T-helper 1 cell treated with Interleukin-12 subunit alpha and Interleukin-12 subunit beta and Interleukin-4 antibody, amounts not matched to agents 30 μg/mL and 1 μg/mL, for 36 hours (primary cell): ENCODE measurements at regions not wholly inside any gene's neighbourhood (a gene's known extent, or its start where the extent isn't known, plus 50 kb on each side); places are given as distances from the start of the nearest gene placed in this dataset.

Experiments
- H3K27ac Mint-ChIP-seq: one replicate; pipeline ENCODE4 v1.8.0; 2021; ENCODE audit warnings: mild to moderate bottlenecking, mixed read lengths
- H3K27me3 Mint-ChIP-seq: one replicate; pipeline ENCODE4 v1.8.0; 2021; ENCODE audit warnings: low read depth, mixed read lengths
- H3K36me3 Mint-ChIP-seq: one replicate; pipeline ENCODE4 v1.8.0; 2021; ENCODE audit warnings: low read depth, mixed read lengths
- H3K4me1 Mint-ChIP-seq: one replicate; pipeline ENCODE4 v1.8.0; 2021; ENCODE audit warnings: low read depth, mixed read lengths
- H3K4me3 Mint-ChIP-seq: one replicate; pipeline ENCODE4 v1.8.0; 2021; ENCODE audit warnings: mild to moderate bottlenecking, moderate library complexity, mixed read lengths
- H3K9me3 Mint-ChIP-seq: one replicate; pipeline ENCODE4 v1.8.0; 2021; ENCODE audit warnings: mixed read lengths

DNA sequence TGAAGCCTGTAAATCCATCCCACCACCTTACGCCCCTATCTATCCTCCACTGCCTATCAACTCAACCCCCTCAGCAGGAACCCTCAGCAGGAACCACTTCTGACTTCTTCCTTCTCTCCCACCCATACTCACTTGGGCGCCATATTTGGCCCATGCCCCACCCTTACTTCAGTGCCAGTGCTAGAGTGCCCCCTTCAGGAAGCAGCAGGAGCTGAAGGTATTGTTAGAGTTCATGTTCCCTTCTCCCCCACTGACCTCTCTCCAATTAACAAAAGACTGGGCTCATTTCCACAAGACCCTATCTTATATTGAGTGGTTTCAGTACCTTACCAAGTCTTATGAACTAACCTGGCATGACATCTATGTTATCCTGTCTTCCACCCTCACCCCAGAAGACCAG, 363.1 kb upstream of the SLIT2 start:
- no peaks in the 10 kb centered on the region for H3K27me3 Mint-ChIP-seq
- no peaks in the 10 kb centered on the region for H3K4me1 Mint-ChIP-seq
- peaks cover 16% of the 10 kb centered on the region for H3K9me3 Mint-ChIP-seq
- no peak overlapping the region for H3K27ac Mint-ChIP-seq
- H3K4me3 Mint-ChIP-seq: no peak overlapping the region
- no peaks in the 10 kb centered on the region for H3K36me3 Mint-ChIP-seq

DNA sequence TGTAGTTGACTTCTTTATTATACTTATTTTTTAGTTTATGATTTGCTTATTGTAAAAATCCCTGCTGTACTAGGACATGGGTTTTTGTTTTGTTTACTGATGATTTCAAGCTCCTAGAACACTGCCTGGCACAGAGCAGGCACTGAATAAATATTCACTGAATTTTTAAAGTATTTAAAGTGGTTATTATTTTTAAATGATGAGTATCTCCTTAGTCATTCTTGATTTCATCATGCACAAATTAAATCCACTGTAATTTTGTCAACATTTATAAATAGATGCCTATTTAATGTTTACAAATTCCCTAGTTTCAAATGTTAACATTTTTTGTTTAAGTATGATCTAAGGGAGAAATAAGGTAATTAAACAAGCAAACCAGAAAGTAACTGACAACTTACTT, 367.9 kb upstream of the SLIT2 start:
- peaks cover 18% of the 10 kb centered on the region for H3K9me3 Mint-ChIP-seq
- no peak overlapping the region for H3K27ac Mint-ChIP-seq
- H3K4me3 Mint-ChIP-seq: no peak overlapping the region
- no peaks in the 10 kb centered on the region for H3K27me3 Mint-ChIP-seq
- no peaks in the 10 kb centered on the region for H3K4me1 Mint-ChIP-seq
- no peaks in the 10 kb centered on the region for H3K36me3 Mint-ChIP-seq

DNA sequence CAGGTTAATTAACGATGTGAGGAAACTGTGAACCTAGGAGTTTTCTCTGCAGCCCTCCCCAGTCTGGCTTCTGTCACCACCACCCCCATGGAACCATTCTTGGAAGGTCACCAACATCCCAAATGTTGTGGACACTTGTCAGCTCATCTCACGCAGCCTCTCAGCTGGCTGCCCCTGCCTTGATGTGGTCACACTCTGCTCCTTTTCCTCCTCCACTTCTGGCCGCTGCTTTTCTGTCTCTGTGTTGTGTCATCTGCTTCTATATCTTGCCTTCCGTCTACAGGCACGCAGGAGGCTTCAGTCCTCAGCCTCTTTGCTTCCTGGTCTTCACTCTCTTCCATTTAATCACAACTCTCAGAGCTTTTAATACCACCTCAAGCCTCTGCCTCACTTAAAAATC, 371.5 kb upstream of the SLIT2 start:
- H3K27ac Mint-ChIP-seq: no peak overlapping the region
- no peaks in the 10 kb centered on the region for H3K27me3 Mint-ChIP-seq

DNA sequence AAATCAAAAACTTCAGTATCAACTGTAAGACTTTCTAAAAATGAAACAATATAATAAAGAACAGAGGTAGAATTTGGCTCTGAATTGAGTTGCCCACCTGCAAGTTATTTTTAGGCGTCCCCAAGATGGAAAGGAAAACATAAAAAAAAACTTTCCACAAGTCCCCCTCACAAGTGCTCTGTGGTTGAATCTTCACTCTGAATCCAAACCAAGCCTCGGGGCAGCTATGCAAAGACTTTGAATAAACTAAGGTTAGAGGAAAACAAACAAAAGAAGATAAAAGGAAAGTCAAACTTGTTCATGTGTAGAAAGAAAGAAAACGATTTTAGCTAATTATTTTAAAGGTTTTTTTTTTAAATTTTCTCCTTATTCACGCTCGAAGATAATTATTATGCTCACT, 372.4 kb upstream of the SLIT2 start:
- Mint-ChIP-seq H3K4me1 (no peaks in the 10 kb centered on the region), H3K27ac (no peak overlapping the region), H3K9me3 (peaks cover 22% of the 10 kb centered on the region), H3K27me3 (no peaks in the 10 kb centered on the region), H3K4me3 (no peak overlapping the region), H3K36me3 (no peaks in the 10 kb centered on the region)

More for the DNA sequence above, 371.5 kb upstream of the SLIT2 start:
- no peaks in the 10 kb centered on the region for H3K4me1 Mint-ChIP-seq
- peaks cover 22% of the 10 kb centered on the region for H3K9me3 Mint-ChIP-seq
- H3K36me3 Mint-ChIP-seq: no peaks in the 10 kb centered on the region
- no peak overlapping the region for H3K4me3 Mint-ChIP-seq

DNA sequence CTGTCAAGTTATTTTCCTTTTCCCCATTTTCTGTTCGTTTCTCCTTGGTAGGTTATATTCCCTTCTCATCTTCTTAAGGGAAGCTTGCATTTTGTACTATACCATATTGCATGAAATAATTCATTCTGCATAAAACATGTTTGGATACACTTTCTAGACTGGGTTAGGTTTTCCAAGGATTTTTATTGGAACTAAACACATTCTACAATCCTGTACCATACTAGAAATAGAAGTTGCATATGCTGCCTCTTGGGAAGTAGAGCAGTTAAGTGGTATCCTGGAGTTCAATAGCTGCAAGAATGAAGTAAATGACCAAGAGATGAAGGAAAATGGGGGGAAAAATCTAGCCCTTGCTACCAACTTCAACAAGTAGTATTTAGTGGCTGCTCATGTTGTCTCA, 393.7 kb upstream of the SLIT2 start:
- no peaks in the 10 kb centered on the region for H3K36me3 Mint-ChIP-seq
- H3K27me3 Mint-ChIP-seq: no peaks in the 10 kb centered on the region
- no peak overlapping the region for H3K4me3 Mint-ChIP-seq
- H3K4me1 Mint-ChIP-seq: no peaks in the 10 kb centered on the region
- H3K9me3 Mint-ChIP-seq: peaks cover 34% of the 10 kb centered on the region
- no peak overlapping the region for H3K27ac Mint-ChIP-seq

DNA sequence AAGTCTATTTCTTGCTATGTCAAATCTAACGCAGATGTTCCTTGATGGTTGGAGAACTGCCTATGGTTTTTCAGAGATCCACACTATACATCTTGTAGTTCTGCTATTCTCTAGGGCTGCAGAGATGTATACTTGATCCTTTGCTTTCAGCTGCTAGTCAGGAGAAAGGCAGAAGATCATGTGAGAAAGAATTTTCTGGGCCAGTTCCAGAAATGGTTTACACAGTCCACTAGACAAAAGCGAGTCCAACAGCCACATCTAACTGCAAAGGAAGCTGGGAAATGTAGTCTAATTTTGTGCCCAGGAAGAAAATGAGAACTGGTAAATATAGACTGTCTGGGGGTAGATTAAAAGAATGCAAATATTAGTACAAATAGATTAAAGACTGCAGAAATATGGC, 394.3 kb upstream of the SLIT2 start:
- Mint-ChIP-seq H3K4me1 (no peaks in the 10 kb centered on the region), H3K9me3 (peaks cover 35% of the 10 kb centered on the region), H3K27me3 (no peaks in the 10 kb centered on the region), H3K27ac (no peak overlapping the region), H3K36me3 (no peaks in the 10 kb centered on the region), H3K4me3 (no peak overlapping the region)

DNA sequence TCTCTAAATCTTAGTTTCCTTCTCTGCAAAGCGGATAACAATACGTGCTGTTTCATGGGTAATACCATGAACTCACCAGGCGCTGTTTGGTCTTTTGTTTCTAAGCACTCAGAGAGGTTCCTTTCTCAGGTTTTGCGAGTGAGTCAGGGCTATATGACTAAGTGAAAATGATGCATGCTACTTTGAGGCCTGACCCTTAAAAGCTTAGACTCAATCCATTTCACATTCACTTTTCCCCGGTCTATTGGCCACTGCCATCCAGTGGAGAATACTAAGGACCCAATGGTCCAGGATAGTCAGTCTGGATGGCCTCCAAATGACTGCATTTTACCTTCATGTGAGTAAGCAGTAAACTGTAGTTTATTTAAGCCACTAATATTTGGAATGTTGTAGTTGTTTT, 400.8 kb upstream of the SLIT2 start:
- Mint-ChIP-seq H3K4me3 (no peak overlapping the region), H3K4me1 (no peaks in the 10 kb centered on the region), H3K36me3 (no peaks in the 10 kb centered on the region), H3K27me3 (no peaks in the 10 kb centered on the region), H3K27ac (no peak overlapping the region), H3K9me3 (peaks cover 24% of the 10 kb centered on the region)

DNA sequence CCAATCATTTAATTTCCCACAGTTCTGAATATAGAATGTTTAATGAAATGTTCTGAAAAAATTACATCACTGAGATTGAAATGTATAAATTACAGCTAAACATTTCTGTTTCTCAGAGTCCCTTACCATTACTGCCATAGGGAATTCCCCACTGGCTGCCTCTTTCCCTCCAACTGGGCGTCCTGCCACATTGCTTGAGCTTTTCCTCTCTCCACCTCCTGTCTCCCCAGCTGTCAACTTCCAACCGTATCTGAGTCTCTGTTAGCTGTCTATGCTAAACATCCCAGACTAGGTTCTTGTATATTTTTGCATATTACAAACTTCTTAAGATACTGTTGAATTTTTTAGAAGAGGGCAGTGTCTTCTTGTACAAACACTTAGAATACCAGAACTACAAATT, 407.3 kb upstream of the SLIT2 start:
- Mint-ChIP-seq H3K27me3 (no peaks in the 10 kb centered on the region), H3K4me1 (no peaks in the 10 kb centered on the region), H3K36me3 (no peaks in the 10 kb centered on the region), H3K4me3 (no peak overlapping the region), H3K27ac (no peak overlapping the region), H3K9me3 (peaks cover 13% of the 10 kb centered on the region)

DNA sequence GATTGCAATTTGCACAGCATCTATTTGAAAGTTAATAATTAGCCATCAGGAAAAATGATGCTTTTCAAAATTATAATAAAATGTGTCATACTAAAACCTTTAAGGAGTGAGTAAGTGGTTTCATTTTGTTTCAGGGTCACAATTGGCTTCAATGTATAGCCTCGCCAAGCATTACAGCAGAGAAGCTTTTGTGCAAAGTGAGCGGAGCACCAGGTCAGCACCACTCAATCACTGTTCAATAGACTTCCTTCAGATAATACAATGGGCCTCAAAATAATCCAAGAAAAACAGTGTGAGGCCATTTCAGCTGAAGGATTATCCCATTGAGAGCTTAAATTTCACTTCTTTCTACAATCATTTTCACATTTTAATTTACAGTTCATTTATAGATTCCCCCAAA, 409.2 kb upstream of the SLIT2 start:
- Mint-ChIP-seq H3K27me3 (no peaks in the 10 kb centered on the region), H3K4me3 (no peak overlapping the region), H3K9me3 (peaks cover 13% of the 10 kb centered on the region), H3K4me1 (no peaks in the 10 kb centered on the region), H3K36me3 (no peaks in the 10 kb centered on the region), H3K27ac (no peak overlapping the region)

DNA sequence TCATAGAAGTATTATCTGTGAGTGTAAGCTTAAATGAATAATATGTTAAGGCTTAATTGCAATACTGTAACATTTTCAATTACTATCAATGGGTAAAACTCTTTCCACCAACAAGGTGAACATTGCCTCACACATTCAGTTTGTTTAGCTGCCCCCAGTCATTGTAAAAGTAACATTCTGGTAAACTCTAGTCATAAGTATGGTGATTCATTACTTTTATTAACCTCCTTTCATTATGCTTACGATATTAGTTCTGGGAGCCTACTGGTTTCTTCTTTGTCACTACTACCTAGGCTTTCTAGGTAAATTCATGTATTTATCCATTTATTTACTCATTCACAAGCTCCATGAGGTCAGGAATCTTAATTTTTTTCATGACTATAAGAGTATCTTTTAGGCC, 412.8 kb upstream of the SLIT2 start:
- H3K27me3 Mint-ChIP-seq: no peaks in the 10 kb centered on the region
- no peaks in the 10 kb centered on the region for H3K36me3 Mint-ChIP-seq
- no peaks in the 10 kb centered on the region for H3K4me1 Mint-ChIP-seq
- H3K27ac Mint-ChIP-seq: no peak overlapping the region
- H3K9me3 Mint-ChIP-seq: peaks cover 14% of the 10 kb centered on the region
- no peak overlapping the region for H3K4me3 Mint-ChIP-seq

DNA sequence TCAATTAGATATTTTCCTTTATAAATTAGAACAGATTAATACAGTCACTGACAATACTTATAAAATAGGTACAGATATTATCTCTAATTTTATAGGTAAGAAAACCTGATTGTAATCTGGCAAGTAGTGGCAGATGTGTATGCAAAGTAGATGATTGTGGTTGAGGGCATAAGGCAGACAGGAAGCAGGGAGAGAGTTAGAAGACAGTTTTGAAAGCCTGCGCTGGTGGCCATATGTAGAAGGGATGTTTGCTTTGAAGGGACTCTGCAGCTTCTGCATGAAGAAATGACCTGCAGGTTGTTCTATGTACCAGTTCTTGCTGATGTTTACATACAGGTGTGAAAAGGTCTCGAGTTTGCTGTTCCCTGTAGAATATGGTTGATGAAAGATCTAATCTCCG, 416.3 kb upstream of the SLIT2 start:
- peaks cover 8% of the 10 kb centered on the region for H3K9me3 Mint-ChIP-seq
- H3K27ac Mint-ChIP-seq: no peak overlapping the region
- no peaks in the 10 kb centered on the region for H3K4me1 Mint-ChIP-seq
- H3K36me3 Mint-ChIP-seq: no peaks in the 10 kb centered on the region
- no peak overlapping the region for H3K4me3 Mint-ChIP-seq
- H3K27me3 Mint-ChIP-seq: no peaks in the 10 kb centered on the region

DNA sequence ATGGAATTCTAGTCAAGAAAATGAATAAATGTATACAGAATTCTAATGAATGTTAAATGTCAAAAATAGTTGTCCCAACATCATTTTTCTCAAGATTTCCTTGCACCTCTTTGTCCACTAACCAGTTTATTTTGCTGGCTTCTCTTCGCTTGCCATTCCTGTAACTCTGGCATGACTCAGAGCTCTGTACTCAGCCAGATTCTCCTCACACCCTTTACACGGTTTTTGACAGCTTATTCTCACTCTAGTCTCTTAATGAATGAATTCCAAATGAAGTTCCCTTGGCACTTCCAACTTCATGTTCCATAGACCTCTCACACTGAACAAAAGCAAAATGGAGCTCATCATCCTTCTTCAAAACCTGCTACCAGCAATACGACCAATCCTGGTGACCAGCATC, 419.3 kb upstream of the SLIT2 start:
- H3K4me1 Mint-ChIP-seq: no peaks in the 10 kb centered on the region
- H3K36me3 Mint-ChIP-seq: no peaks in the 10 kb centered on the region
- H3K4me3 Mint-ChIP-seq: no peak overlapping the region
- H3K27ac Mint-ChIP-seq: no peak overlapping the region
- H3K9me3 Mint-ChIP-seq: peaks cover 3% of the 10 kb centered on the region
- no peaks in the 10 kb centered on the region for H3K27me3 Mint-ChIP-seq

DNA sequence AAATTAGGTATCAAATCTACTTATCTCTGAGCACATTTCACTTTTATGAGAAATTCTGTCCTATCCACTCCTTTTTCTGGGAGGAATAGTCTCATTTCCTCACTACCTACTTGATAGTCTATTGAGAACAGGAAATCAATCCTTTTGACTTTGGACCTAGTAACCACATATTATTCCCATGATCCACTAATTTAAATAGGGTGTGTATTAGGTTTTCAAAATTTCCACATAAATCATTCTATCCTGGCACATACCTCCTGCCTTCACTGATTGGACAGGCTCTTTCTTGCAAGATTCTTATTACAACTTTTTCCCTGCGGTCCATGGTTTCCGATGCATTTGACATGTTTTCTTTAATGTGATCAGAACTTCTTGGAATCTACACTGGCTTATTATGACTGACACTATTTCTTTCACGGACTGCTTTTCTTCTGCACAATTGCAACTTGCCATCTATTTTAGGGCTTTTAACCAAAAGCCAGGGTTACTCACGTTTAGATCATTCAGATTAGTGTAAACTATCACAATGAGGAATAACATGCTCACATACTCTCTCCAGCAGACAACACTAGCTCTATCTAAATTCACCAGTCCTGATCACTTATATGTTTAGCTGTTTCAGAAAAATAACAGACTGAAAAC, 419.9 kb upstream of the SLIT2 start:
- no peaks in the 10 kb centered on the region for H3K36me3 Mint-ChIP-seq
- no peak overlapping the region for H3K27ac Mint-ChIP-seq

DNA sequence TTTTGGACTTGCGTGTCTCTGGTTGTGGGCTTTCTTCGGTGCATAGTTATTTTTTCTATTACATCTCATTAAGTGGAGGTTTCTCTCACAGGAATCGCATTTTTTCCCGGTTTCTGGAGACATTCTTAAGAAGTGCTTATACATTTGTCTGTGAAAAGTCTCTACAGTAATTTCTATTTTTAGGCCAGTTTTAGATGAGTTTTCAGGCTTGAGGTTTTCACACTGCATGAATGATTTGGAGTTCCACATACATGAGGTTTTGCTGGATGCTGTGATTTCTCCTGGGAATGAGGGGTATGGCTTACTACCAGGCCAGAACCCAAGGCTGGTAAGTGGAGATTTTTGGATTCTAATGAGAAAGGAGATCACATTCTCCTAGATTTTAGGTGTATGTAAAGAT, 422.6 kb upstream of the SLIT2 start:
- Mint-ChIP-seq H3K9me3 (no peaks in the 10 kb centered on the region), H3K4me3 (no peak overlapping the region), H3K4me1 (no peaks in the 10 kb centered on the region), H3K36me3 (no peaks in the 10 kb centered on the region), H3K27me3 (no peaks in the 10 kb centered on the region), H3K27ac (no peak overlapping the region)

More for the DNA sequence above, 419.9 kb upstream of the SLIT2 start:
- Mint-ChIP-seq H3K27me3 (no peaks in the 10 kb centered on the region), H3K4me3 (no peak overlapping the region), H3K4me1 (no peaks in the 10 kb centered on the region), H3K9me3 (peaks cover under 1% of the 10 kb centered on the region)

DNA sequence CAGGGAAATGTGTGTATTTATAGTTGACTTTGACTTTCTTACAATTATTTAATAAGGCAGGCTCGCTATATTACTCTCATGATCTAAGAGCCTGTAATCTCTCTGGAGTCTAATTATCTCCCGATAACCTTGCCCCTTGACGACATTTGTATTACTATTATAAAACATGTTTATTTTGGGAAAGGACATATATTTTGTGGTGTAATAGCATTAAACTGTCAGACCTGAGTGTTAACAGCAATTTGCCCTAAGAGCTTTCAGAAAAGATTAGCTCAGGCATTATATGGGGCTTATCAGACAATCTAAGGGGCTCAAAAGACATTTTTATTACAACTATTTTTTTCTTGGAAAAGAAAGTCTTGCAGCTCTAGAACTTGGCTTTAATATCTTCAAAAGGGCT, 427.9 kb upstream of the SLIT2 start:
- no peaks in the 10 kb centered on the region for H3K9me3 Mint-ChIP-seq
- no peak overlapping the region for H3K27ac Mint-ChIP-seq
- no peaks in the 10 kb centered on the region for H3K36me3 Mint-ChIP-seq
- no peak overlapping the region for H3K4me3 Mint-ChIP-seq
- no peaks in the 10 kb centered on the region for H3K4me1 Mint-ChIP-seq
- no peaks in the 10 kb centered on the region for H3K27me3 Mint-ChIP-seq

DNA sequence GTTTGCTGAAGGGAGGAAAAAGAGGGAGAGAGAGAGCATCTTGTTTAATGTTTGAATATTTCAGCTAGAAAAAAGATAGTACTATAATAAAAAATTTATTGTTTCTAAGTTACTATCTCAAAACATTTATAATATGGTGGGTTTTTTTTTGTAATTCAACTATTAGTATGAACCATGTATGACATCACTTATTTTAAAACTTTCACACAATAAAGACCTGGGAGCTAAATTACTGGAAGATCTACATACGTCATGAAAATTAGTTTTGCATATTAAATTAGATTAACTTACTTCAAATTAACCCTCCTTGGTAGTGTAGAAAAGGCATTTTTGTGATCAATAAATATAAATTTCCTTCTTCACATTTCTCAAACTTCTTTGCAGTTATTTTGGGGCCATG, 432.0 kb upstream of the SLIT2 start:
- H3K4me1 Mint-ChIP-seq: no peaks in the 10 kb centered on the region
- H3K9me3 Mint-ChIP-seq: peaks cover 3% of the 10 kb centered on the region
- no peaks in the 10 kb centered on the region for H3K36me3 Mint-ChIP-seq
- H3K27me3 Mint-ChIP-seq: no peaks in the 10 kb centered on the region
- no peak overlapping the region for H3K27ac Mint-ChIP-seq
- H3K4me3 Mint-ChIP-seq: no peak overlapping the region
